ENCODE measurements at regions not wholly inside any gene's neighbourhood (a gene's known extent, or its start where the extent isn't known, plus 50 kb on each side); places are given as distances from the start of the nearest gene placed in this dataset.

GRCh38 chr7:29623973-29624372 is 60.3 kb downstream of the PRR15 start (continued):
- TF ChIP-seq LARP7 (IDR thresholded peaks at IDR 0.05) (no peak), TCF3 (IDR thresholded peaks at IDR 0.05; ENCODE audit: borderline replicate concordance, insufficient read depth, low read depth, low read length) (no peak), IRF5 (IDR thresholded peaks at IDR 0.05; ENCODE audit: borderline replicate concordance) (no peak), MTA2 (IDR thresholded peaks at IDR 0.05; ENCODE audit: low read depth) (no peak), ZNF207 (IDR thresholded peaks at IDR 0.05; ENCODE audit: borderline replicate concordance) (no peak), CBX5 (IDR thresholded peaks at IDR 0.05; ENCODE audit: low read depth) (no peak), CTCF (IDR thresholded peaks at IDR 0.05 in 2 of 3, conservative IDR thresholded peaks at IDR 0.05 in 1 of 3; ENCODE audit: control insufficient read depth in 2 of 3, extremely low read depth in 1 of 3, insufficient read depth in 1 of 3, low read depth in 3 of 3, low read length in 3 of 3) (no peak)

- in situ Hi-C loops (cut with MboI) (loop anchor here (25.0 kb wide), 1 partner anchor 436 kb away; no protein-coding TSS in a partner anchor), intact Hi-C loops (cut with micrococcal nuclease; ENCODE audit: unreplicated experiment) (no loop called here)
- FAIRE-seq (no peak), DNase-seq (ENCODE audit: low read depth, low spot score) (no peak), ATAC-seq (no peak)
- H3K9ac ChIP-seq (ENCODE audit: control insufficient read depth, insufficient read depth, low read length), result no peak overlapping the region
- H3K9me3 ChIP-seq (replicated peaks; ENCODE audit: control insufficient read depth, insufficient read depth, low read length), result no peaks in the 10 kb centered on the region
- H3K4me1 ChIP-seq (ENCODE audit: control insufficient read depth, insufficient read depth, low read length), result no peaks in the 10 kb centered on the region
- ChIA-PET RAD21 (ENCODE audit: unreplicated experiment) (no interaction called here), SMC1A (ENCODE audit: uncharacterized antibody, unreplicated experiment) (no interaction called here), POLR2A (no interaction called here), CTCF (no interaction called here)
- H3K36me3 ChIP-seq (ENCODE audit: control insufficient read depth in 2 of 2, insufficient read depth in 2 of 2, low read length in 1 of 2), result no peaks in the 10 kb centered on the region
- H3K4me2 ChIP-seq (ENCODE audit: control insufficient read depth, insufficient read depth), result no peak overlapping the region
- no peaks in the 10 kb centered on the region; a peak in 1 of 4 replicates for H3K27me3 ChIP-seq (replicated peaks in 1 of 2; ENCODE audit: control insufficient read depth in 2 of 2, insufficient read depth in 2 of 2, low read length in 1 of 2)
- no peak overlapping the region for H2AFZ ChIP-seq (ENCODE audit: control insufficient read depth, low read depth, low read length)
- BruUV-seq (replicated peaks), result no TSS peak
- H3K27ac ChIP-seq (ENCODE audit: control insufficient read depth, insufficient read depth), result no peak overlapping the region
- WGBS (ENCODE audit: insufficient coverage, insufficient replicate concordance, low lambda C conversion rate, missing lambda C conversion rate), result 33% methylated on average over 2 of the region's 2 CpGs
- no peaks in the 10 kb centered on the region for H3K79me2 ChIP-seq (ENCODE audit: control insufficient read depth, insufficient read depth, low read length)
- H4K20me1 ChIP-seq (ENCODE audit: control insufficient read depth, insufficient read depth), result no peaks in the 10 kb centered on the region
- H3K4me3 ChIP-seq, result no peak overlapping the region
- TF ChIP-seq ZBTB11 (CRISPR knock-in tag; IDR thresholded peaks at IDR 0.05) (no peak), HDGF (IDR thresholded peaks at IDR 0.05) (no peak), CBX3 (IDR thresholded peaks at IDR 0.05; ENCODE audit: borderline replicate concordance, low read depth) (no peak), ZNF592 (IDR thresholded peaks at IDR 0.05) (no peak)
Measured at GRCh38 chr7:29626730-29627129, 63.1 kb downstream of the PRR15 start.

All from GM12878 (cell line).